ENCODE measurements at regions not wholly inside any gene's neighbourhood (a gene's known extent, or its start where the extent isn't known, plus 50 kb on each side); places are given as distances from the start of the nearest gene placed in this dataset.

GRCh38 chr16:35339337-35339736 is 1879.9 kb downstream of the TP53TG3F start:
- RAD21 ChIA-PET (ENCODE audit: low non-redundant PET in 1 of 2, low total read pairs in 2 of 2, uncharacterized antibody in 2 of 2, unreplicated experiment in 2 of 2), result no interaction called here
- no peaks in the 10 kb centered on the region for H3K79me2 ChIP-seq (ENCODE audit: insufficient read depth, low read length)
- no TSS peak for BruUV-seq (replicated peaks)

GRCh38 chr16:35342012-35342411 is 1882.6 kb downstream of the TP53TG3F start:
- no TSS peak for BruUV-seq (replicated peaks)
- Histone ChIP-seq H3K9me3 (ENCODE audit: control insufficient read depth in 1 of 2, insufficient read depth in 1 of 2, low read depth in 1 of 2, low read length in 2 of 2) (peaks cover 13 to 28% of the 10 kb centered on the region in 2 experiments; a peak in 3 of 4 replicates), H3K27ac (ENCODE audit: low read depth, low read length) (no peak overlapping the region), H3K36me3 (ENCODE audit: control insufficient read depth in 1 of 2, insufficient read depth in 2 of 2, low read length in 2 of 2) (no peaks in the 10 kb centered on the region), H3K9ac (ENCODE audit: low read length) (no peak overlapping the region), H2AFZ (ENCODE audit: low read depth, low read length, poor library complexity, severe bottlenecking) (no peak overlapping the region), H4K20me1 (ENCODE audit: insufficient read depth) (no peaks in the 10 kb centered on the region), H3K9me2 (ENCODE audit: insufficient read depth) (no peaks in the 10 kb centered on the region), H3K4me1 (ENCODE audit: control insufficient read depth in 1 of 2, insufficient read depth in 2 of 2, low read length in 2 of 2) (no peaks in the 10 kb centered on the region), H3K4me2 (ENCODE audit: low read length) (no peak overlapping the region), H3K27me3 (ENCODE audit: insufficient read depth, low read length) (no peaks in the 10 kb centered on the region), H3K4me3 (replicated peaks in 1 of 2; ENCODE audit: low read depth in 1 of 2, low read length in 2 of 2) (no peak overlapping the region), H3K79me2 (ENCODE audit: insufficient read depth, low read length) (no peaks in the 10 kb centered on the region)
- CTCF ChIA-PET, result no interaction called here
- DNase-seq (ENCODE audit: low read depth, low spot score) (no peak), ATAC-seq (no peak)
- intact Hi-C loops (cut with micrococcal nuclease), result no loop called here
- RAD21 ChIA-PET (ENCODE audit: low non-redundant PET in 1 of 2, low total read pairs in 2 of 2, uncharacterized antibody in 2 of 2, unreplicated experiment in 2 of 2), result no interaction called here
- TF ChIP-seq ZNF274 (IDR thresholded peaks at IDR 0.05; ENCODE audit: low read depth, low read length), result no peak
- TF ChIP-seq FOSL1 (IDR thresholded peaks at IDR 0.05; ENCODE audit: low read depth), result no peak
- TF ChIP-seq ATF3 (IDR thresholded peaks at IDR 0.05), result no peak
- TF ChIP-seq YY1 (IDR thresholded peaks at IDR 0.05; ENCODE audit: extremely low read depth, insufficient replicate concordance, low read depth, low read length), result no peak
- TF ChIP-seq RAD21 (IDR thresholded peaks at IDR 0.05; ENCODE audit: low read depth), result no peak
- TF ChIP-seq EGR1 (IDR thresholded peaks at IDR 0.05; ENCODE audit: low read depth), result no peak
- no peak for TF ChIP-seq TCF7L2 (IDR thresholded peaks at IDR 0.05; ENCODE audit: borderline replicate concordance, extremely low read depth, insufficient read depth, insufficient read length)
- no peak for TF ChIP-seq ZBTB33 (IDR thresholded peaks at IDR 0.05; ENCODE audit: extremely low read depth, insufficient replicate concordance, low read length)
- TF ChIP-seq CTCF (IDR thresholded peaks at IDR 0.05 in 2 of 3, conservative IDR thresholded peaks at IDR 0.05 in 1 of 3; ENCODE audit: borderline replicate concordance in 1 of 3, insufficient read depth in 1 of 3, low read depth in 2 of 3, low read length in 2 of 3), result no peak
- TF ChIP-seq CBX3 (IDR thresholded peaks at IDR 0.05; ENCODE audit: low read depth), result no peak
- TF ChIP-seq POLR2A (IDR thresholded peaks at IDR 0.05; ENCODE audit: borderline replicate concordance, extremely low read depth, insufficient read depth, insufficient read length), result no peak
- POLR2A ChIA-PET, result no interaction called here

More at GRCh38 chr16:35339337-35339736, 1879.9 kb downstream of the TP53TG3F start:
- Histone ChIP-seq H3K4me3 (replicated peaks in 1 of 2; ENCODE audit: low read depth in 1 of 2, low read length in 2 of 2) (no peak overlapping the region), H4K20me1 (ENCODE audit: insufficient read depth) (no peaks in the 10 kb centered on the region), H3K27ac (ENCODE audit: low read depth, low read length) (no peak overlapping the region), H3K9ac (ENCODE audit: low read length) (no peak overlapping the region), H3K9me2 (ENCODE audit: insufficient read depth) (no peaks in the 10 kb centered on the region), H3K27me3 (ENCODE audit: insufficient read depth, low read length) (no peaks in the 10 kb centered on the region), H3K4me2 (ENCODE audit: low read length) (no peak overlapping the region), H3K4me1 (ENCODE audit: control insufficient read depth in 1 of 2, insufficient read depth in 2 of 2, low read length in 2 of 2) (no peaks in the 10 kb centered on the region), H3K9me3 (ENCODE audit: control insufficient read depth in 1 of 2, insufficient read depth in 1 of 2, low read depth in 1 of 2, low read length in 2 of 2) (peaks cover 13 to 23% of the 10 kb centered on the region in 2 experiments; a peak in 3 of 4 replicates), H3K36me3 (ENCODE audit: control insufficient read depth in 1 of 2, insufficient read depth in 2 of 2, low read length in 2 of 2) (no peaks in the 10 kb centered on the region), H2AFZ (ENCODE audit: low read depth, low read length, poor library complexity, severe bottlenecking) (no peak overlapping the region)
- no peak for ATAC-seq
- intact Hi-C loops (cut with micrococcal nuclease), result loop anchor here (10.0 kb wide), 1 partner anchor 55 kb away; no protein-coding TSS in a partner anchor
- CTCF ChIA-PET, result no interaction called here
- no peak for DNase-seq (ENCODE audit: low read depth, low spot score)
- TF ChIP-seq ELF1 (IDR thresholded peaks at IDR 0.05; ENCODE audit: borderline replicate concordance, low read depth) (no peak), ZNF274 (IDR thresholded peaks at IDR 0.05; ENCODE audit: low read depth, low read length) (no peak), JUND (IDR thresholded peaks at IDR 0.05) (no peak), EZH2phosphoT487 (IDR thresholded peaks at IDR 0.05; ENCODE audit: borderline replicate concordance) (no peak), POLR2AphosphoS5 (IDR thresholded peaks at IDR 0.05; ENCODE audit: low read depth, low read length) (no peak), CEBPB (IDR thresholded peaks at IDR 0.05; ENCODE audit: low read depth) (no peak), SIN3A (IDR thresholded peaks at IDR 0.05; ENCODE audit: low read depth) (no peak)
- POLR2A ChIA-PET, result no interaction called here

All from HCT116 (cell line).